ENCODE measurements at regions not wholly inside any gene's neighbourhood (a gene's known extent, or its start where the extent isn't known, plus 50 kb on each side); places are given as distances from the start of the nearest gene placed in this dataset.

DNA sequence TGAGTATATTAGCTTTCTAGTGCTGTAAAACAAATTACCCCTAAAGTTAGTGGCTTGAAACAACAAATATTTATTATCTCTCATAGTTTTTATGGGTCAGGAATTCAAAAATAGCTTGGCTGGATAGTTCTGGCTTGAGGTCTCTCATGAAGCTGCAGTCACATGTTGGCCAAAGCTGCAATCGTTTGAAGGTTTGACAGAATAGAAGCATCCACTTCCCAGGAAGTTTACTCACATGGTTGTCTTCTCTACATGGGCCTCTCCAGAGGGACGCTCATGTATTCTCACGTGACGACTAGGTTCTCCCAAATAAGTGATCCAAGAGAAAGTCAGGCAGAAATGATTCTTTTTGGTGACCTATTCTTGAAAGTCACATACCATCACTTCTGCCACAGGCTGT, 99.1 kb downstream of the NIBAN1 start:
- Histone ChIP-seq H3K9me2 (ENCODE audit: insufficient read depth) (no peaks in the 10 kb centered on the region), H3K79me2 (replicated peaks; ENCODE audit: insufficient read depth) (no peaks in the 10 kb centered on the region), H4K20me1 (replicated peaks; ENCODE audit: insufficient read depth) (no peaks in the 10 kb centered on the region), H3K27me3 (ENCODE audit: insufficient read depth) (no peaks in the 10 kb centered on the region), H3K4me2 (no peak overlapping the region), H2AFZ (no peak overlapping the region), H3K4me1 (ENCODE audit: insufficient read depth) (peaks cover 7% of the 10 kb centered on the region), H3K36me3 (ENCODE audit: insufficient read depth) (no peaks in the 10 kb centered on the region), H3K27ac (ENCODE audit: low read depth) (no peak overlapping the region), H3K4me3 (no peak overlapping the region), H3F3A (replicated peaks; ENCODE audit: low read depth) (no peaks in the 10 kb centered on the region)
- DNase-seq (ENCODE audit: low spot score) (no peak), ATAC-seq (no peak)
- no peak overlapping the region for H3K27ac Mint-ChIP-seq
- H3K4me1 Mint-ChIP-seq = peaks cover 9% of the 10 kb centered on the region
- H3K4me3 Mint-ChIP-seq = no peak overlapping the region
- peaks cover 1% of the 10 kb centered on the region for H3K27me3 Mint-ChIP-seq (ENCODE audit: insufficient read depth, low read depth, poor library complexity)
- TF ChIP-seq POLR2AphosphoS5 (IDR thresholded peaks at IDR 0.05; ENCODE audit: low read depth) (no peak), ZNF114 (CRISPR knock-in tag; IDR thresholded peaks at IDR 0.05) (no peak), ZNF331 (CRISPR knock-in tag; IDR thresholded peaks at IDR 0.05; ENCODE audit: low read depth) (no peak), EZH2 (IDR thresholded peaks at IDR 0.05; ENCODE audit: low read depth, unreplicated experiment) (no peak), JUNB (IDR thresholded peaks at IDR 0.05; ENCODE audit: unreplicated experiment) (no peak), CREB1 (CRISPR knock-in tag; IDR thresholded peaks at IDR 0.05; ENCODE audit: low read depth) (no peak), STAT1 (IDR thresholded peaks at IDR 0.05; ENCODE audit: unreplicated experiment) (no peak), EZH2phosphoT487 (IDR thresholded peaks at IDR 0.05; ENCODE audit: unreplicated experiment) (no peak), NANOG (IDR thresholded peaks at IDR 0.05; ENCODE audit: borderline replicate concordance) (no peak)
- TF ChIP-seq, protein P1, sequence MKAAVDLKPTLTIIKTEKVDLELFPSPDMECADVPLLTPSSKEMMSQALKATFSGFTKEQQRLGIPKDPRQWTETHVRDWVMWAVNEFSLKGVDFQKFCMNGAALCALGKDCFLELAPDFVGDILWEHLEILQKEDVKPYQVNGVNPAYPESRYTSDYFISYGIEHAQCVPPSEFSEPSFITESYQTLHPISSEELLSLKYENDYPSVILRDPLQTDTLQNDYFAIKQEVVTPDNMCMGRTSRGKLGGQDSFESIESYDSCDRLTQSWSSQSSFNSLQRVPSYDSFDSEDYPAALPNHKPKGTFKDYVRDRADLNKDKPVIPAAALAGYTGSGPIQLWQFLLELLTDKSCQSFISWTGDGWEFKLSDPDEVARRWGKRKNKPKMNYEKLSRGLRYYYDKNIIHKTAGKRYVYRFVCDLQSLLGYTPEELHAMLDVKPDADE (IDR thresholded peaks at IDR 0.05) = no peak
- TF ChIP-seq, protein P2, sequence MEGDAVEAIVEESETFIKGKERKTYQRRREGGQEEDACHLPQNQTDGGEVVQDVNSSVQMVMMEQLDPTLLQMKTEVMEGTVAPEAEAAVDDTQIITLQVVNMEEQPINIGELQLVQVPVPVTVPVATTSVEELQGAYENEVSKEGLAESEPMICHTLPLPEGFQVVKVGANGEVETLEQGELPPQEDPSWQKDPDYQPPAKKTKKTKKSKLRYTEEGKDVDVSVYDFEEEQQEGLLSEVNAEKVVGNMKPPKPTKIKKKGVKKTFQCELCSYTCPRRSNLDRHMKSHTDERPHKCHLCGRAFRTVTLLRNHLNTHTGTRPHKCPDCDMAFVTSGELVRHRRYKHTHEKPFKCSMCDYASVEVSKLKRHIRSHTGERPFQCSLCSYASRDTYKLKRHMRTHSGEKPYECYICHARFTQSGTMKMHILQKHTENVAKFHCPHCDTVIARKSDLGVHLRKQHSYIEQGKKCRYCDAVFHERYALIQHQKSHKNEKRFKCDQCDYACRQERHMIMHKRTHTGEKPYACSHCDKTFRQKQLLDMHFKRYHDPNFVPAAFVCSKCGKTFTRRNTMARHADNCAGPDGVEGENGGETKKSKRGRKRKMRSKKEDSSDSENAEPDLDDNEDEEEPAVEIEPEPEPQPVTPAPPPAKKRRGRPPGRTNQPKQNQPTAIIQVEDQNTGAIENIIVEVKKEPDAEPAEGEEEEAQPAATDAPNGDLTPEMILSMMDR (conservative IDR thresholded peaks at IDR 0.05; ENCODE audit: low read depth in 2 of 2) = no peak
- TF ChIP-seq, protein P3, sequence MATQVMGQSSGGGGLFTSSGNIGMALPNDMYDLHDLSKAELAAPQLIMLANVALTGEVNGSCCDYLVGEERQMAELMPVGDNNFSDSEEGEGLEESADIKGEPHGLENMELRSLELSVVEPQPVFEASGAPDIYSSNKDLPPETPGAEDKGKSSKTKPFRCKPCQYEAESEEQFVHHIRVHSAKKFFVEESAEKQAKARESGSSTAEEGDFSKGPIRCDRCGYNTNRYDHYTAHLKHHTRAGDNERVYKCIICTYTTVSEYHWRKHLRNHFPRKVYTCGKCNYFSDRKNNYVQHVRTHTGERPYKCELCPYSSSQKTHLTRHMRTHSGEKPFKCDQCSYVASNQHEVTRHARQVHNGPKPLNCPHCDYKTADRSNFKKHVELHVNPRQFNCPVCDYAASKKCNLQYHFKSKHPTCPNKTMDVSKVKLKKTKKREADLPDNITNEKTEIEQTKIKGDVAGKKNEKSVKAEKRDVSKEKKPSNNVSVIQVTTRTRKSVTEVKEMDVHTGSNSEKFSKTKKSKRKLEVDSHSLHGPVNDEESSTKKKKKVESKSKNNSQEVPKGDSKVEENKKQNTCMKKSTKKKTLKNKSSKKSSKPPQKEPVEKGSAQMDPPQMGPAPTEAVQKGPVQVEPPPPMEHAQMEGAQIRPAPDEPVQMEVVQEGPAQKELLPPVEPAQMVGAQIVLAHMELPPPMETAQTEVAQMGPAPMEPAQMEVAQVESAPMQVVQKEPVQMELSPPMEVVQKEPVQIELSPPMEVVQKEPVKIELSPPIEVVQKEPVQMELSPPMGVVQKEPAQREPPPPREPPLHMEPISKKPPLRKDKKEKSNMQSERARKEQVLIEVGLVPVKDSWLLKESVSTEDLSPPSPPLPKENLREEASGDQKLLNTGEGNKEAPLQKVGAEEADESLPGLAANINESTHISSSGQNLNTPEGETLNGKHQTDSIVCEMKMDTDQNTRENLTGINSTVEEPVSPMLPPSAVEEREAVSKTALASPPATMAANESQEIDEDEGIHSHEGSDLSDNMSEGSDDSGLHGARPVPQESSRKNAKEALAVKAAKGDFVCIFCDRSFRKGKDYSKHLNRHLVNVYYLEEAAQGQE (IDR thresholded peaks at IDR 0.05; ENCODE audit: unreplicated experiment) = no peak
- TF ChIP-seq, protein P4, sequence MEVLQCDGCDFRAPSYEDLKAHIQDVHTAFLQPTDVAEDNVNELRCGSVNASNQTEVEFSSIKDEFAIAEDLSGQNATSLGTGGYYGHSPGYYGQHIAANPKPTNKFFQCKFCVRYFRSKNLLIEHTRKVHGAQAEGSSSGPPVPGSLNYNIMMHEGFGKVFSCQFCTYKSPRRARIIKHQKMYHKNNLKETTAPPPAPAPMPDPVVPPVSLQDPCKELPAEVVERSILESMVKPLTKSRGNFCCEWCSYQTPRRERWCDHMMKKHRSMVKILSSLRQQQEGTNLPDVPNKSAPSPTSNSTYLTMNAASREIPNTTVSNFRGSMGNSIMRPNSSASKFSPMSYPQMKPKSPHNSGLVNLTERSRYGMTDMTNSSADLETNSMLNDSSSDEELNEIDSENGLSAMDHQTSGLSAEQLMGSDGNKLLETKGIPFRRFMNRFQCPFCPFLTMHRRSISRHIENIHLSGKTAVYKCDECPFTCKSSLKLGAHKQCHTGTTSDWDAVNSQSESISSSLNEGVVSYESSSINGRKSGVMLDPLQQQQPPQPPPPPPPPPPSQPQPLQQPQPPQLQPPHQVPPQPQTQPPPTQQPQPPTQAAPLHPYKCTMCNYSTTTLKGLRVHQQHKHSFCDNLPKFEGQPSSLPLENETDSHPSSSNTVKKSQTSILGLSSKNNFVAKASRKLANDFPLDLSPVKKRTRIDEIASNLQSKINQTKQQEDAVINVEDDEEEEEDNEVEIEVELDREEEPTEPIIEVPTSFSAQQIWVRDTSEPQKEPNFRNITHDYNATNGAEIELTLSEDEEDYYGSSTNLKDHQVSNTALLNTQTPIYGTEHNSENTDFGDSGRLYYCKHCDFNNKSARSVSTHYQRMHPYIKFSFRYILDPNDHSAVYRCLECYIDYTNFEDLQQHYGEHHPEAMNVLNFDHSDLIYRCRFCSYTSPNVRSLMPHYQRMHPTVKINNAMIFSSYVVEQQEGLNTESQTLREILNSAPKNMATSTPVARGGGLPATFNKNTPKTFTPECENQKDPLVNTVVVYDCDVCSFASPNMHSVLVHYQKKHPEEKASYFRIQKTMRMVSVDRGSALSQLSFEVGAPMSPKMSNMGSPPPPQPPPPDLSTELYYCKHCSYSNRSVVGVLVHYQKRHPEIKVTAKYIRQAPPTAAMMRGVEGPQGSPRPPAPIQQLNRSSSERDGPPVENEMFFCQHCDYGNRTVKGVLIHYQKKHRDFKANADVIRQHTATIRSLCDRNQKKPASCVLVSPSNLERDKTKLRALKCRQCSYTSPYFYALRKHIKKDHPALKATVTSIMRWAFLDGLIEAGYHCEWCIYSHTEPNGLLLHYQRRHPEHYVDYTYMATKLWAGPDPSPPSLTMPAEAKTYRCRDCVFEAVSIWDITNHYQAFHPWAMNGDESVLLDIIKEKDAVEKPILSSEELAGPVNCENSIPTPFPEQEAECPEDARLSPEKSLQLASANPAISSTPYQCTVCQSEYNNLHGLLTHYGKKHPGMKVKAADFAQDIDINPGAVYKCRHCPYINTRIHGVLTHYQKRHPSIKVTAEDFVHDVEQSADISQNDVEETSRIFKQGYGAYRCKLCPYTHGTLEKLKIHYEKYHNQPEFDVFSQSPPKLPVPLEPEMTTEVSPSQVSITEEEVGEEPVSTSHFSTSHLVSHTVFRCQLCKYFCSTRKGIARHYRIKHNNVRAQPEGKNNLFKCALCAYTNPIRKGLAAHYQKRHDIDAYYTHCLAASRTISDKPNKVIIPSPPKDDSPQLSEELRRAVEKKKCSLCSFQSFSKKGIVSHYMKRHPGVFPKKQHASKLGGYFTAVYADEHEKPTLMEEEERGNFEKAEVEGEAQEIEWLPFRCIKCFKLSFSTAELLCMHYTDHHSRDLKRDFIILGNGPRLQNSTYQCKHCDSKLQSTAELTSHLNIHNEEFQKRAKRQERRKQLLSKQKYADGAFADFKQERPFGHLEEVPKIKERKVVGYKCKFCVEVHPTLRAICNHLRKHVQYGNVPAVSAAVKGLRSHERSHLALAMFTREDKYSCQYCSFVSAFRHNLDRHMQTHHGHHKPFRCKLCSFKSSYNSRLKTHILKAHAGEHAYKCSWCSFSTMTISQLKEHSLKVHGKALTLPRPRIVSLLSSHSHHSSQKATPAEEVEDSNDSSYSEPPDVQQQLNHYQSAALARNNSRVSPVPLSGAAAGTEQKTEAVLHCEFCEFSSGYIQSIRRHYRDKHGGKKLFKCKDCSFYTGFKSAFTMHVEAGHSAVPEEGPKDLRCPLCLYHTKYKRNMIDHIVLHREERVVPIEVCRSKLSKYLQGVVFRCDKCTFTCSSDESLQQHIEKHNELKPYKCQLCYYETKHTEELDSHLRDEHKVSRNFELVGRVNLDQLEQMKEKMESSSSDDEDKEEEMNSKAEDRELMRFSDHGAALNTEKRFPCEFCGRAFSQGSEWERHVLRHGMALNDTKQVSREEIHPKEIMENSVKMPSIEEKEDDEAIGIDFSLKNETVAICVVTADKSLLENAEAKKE (CRISPR knock-in tag; IDR thresholded peaks at IDR 0.05) = no peak
- H3K9me3 Mint-ChIP-seq = no peaks in the 10 kb centered on the region
- H3K36me3 Mint-ChIP-seq (ENCODE audit: low read depth) = no peaks in the 10 kb centered on the region; the same call in 2 of the 3 replicates
